GM12865 (cell line): ENCODE measurements at regions not wholly inside any gene's neighbourhood (a gene's known extent, or its start where the extent isn't known, plus 50 kb on each side); places are given as distances from the start of the nearest gene placed in this dataset.

Experiments
- DNase-seq: peaks from one replicate; pipeline ENCODE4 v3.0.0; 2010; ENCODE audit warnings: low read depth
- H3K4me3 ChIP-seq: 2 replicates; pipeline ENCODE4 v1.5.1; 2011; ENCODE audit warnings: mild to moderate bottlenecking, low read depth, low read length, control low read depth
- TF ChIP-seq, protein P1 (sequence below): IDR thresholded peaks from 2 replicates; pipeline ENCODE4 v1.5.1; 2011; ENCODE audit warnings: low read length, control low read depth, low read depth, inconsistent platforms; ENCODE audit not compliant: insufficient read depth; ENCODE audit errors: missing control alignments

DNA sequence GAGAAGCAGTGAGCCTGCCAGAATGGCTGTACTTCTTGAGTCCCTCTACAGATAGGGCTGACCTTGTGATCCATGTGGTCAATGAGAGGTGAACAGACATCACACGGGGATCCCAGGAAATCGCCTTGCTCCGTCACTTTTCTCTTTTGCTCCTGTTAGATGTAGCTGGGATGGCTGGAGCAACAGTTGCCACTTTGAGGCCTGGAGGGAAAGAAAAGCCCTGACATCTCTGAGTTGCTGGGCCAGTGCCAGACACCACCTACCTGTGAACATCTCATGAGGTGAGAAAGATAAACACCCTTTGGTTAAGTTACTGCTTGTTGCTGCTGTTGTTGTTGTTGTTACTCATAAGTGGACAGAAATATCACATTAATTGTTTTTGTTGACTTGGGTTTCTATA, 840.3 kb downstream of the TBC1D22A start:
- H3K4me3 ChIP-seq: no peak overlapping the region
- DNase-seq: no peak
- TF ChIP-seq, protein P1, sequence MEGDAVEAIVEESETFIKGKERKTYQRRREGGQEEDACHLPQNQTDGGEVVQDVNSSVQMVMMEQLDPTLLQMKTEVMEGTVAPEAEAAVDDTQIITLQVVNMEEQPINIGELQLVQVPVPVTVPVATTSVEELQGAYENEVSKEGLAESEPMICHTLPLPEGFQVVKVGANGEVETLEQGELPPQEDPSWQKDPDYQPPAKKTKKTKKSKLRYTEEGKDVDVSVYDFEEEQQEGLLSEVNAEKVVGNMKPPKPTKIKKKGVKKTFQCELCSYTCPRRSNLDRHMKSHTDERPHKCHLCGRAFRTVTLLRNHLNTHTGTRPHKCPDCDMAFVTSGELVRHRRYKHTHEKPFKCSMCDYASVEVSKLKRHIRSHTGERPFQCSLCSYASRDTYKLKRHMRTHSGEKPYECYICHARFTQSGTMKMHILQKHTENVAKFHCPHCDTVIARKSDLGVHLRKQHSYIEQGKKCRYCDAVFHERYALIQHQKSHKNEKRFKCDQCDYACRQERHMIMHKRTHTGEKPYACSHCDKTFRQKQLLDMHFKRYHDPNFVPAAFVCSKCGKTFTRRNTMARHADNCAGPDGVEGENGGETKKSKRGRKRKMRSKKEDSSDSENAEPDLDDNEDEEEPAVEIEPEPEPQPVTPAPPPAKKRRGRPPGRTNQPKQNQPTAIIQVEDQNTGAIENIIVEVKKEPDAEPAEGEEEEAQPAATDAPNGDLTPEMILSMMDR: no peak

DNA sequence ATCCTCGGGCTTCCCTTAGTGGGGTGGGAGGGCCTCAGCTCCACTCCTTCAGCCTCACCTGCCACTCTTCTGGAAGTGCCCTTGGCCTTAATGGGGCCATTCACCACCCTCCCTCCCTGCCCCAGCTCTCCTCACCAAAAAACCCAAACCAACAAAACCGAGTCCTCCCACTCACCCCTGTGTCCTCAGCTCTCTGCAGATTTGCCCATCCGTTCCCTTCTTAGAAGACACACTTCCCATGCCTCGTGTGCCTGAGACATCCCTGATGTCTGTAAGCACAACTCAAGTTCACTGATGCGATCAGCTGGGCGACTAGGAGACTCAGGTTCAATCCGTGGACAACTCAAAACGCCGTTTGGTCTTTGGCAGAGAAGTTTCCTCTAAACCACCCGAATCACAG, 839.2 kb downstream of the TBC1D22A start:
- no peak for DNase-seq
- H3K4me3 ChIP-seq: no peak overlapping the region
- TF ChIP-seq, protein P1: no peak

DNA sequence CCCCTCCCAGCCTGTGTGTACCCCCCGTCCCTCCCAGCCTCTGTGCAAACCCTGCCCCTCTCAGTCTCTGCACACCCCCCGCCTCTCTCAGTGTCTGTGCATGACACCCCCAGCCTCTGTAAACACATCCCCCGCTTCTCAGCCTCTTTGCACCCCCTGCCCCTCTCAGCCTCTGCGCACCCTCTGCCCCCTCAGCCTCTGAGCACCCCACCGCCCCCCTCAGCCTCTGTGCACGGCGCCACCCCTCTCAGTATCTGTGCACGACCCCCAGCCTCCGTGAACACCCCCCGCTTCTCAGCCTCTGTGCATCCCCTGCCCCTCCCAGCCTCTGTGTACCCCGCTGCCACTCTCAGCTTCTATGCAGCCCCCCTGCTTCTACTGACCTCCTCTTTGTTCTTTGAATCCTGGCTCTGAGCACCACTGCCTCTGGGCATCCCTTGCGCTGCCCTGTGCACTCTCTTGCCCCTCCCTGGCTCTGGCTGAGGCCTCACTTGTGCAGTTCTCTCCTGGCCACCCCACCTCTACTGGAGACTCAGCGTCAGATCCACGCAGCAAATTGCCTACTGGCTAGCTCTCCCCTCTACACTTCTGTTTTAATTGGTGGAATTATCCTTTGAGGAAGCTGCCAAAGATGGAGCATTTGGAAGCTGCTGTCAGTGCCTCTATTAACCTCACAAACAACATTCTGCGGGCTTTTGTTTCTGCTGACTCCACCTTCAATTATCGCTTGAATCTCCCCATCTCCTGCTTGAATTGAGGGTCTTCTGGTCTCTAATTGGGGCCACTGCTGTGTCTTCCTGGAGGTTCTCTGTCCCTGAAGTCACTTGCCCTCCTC, 838.6 kb downstream of the TBC1D22A start:
- TF ChIP-seq, protein P1: no peak
- no peak for DNase-seq
- no peak overlapping the region for H3K4me3 ChIP-seq

DNA sequence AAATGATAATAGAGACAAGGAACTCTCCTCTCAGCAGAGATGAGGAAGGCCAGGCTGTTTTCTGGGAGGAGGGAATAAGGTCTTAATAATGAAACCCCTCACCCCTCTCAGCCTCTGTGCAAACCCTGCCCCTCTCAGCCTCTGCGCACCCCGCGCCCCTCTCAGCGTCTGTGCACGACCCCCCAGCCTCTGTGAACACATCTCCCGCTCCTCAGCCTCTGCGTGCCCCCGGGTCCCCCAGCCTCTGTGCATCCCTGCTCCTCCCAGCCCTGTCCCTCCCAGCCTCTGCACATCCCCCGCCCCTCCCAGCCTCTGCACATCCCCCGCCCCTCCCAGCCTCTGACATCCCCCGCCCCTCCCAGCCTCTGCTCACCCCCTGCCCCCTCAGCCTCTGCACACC, 837.8 kb downstream of the TBC1D22A start:
- no peak overlapping the region for H3K4me3 ChIP-seq
- no peak for DNase-seq
- TF ChIP-seq, protein P1: no peak

DNA sequence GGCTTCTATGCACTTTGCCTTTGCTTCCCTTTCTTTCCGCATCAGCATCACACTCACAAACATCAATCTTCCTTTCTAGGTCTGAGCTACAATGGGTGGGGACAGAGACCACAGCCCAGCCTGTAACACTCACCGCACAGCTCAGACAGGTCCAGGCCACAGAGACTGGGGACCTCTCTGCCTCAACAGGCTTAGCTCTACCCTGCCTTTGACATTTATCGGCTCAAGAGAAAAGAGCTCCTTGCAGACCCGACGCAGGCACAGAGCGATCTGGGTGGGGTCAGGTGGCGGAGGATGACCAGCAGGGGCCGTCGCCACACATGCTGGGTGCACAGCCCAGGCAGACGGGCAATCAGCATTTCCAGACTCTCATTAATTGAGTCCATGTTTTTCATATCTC, 837.3 kb downstream of the TBC1D22A start:
- TF ChIP-seq, protein P1: no peak
- no peak overlapping the region for H3K4me3 ChIP-seq
- DNase-seq: no peak

DNA sequence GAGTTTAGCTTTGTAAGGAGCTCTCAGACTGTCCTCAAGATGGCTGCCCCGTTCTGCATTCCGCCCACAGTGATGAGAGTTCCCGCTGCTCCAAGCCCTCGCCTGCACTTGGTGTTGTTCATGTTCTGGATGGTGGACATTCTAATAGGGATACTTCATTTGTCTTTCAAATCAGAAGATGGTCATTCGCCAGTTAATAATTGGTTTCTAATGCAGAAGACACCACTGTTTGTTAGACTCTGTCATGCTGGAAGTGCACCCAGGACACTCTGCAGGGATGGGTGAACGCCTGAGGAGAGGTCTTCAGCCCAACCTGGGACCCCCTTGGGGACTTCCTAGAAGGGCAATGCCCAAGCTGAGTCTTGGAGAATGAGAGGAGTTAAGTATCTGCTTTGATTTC, 836.4 kb downstream of the TBC1D22A start:
- H3K4me3 ChIP-seq: no peak overlapping the region
- TF ChIP-seq, protein P1: no peak
- DNase-seq: no peak

DNA sequence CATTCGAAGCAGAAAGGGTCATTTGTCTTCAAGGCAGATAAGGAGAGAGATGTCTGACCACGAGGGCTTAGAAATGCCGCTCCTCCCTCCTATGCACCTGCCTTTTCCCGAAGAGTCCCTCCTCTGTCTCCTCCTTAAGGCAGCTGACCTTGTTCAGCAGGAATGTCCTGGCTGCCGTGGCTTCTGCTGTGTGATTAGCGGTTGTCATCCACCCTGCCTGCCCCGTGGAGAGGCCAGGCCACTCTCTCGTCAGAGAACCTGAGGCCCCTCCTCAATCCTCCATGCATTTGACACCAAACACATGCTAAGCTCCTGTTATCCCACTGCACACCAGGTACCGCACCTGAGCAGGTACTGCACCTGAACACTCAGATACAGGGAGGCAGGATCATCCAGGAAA, 834.6 kb downstream of the TBC1D22A start:
- no peak for DNase-seq
- TF ChIP-seq, protein P1: no peak
- H3K4me3 ChIP-seq: no peak overlapping the region
